Endodermal cell (in vitro differentiated cells): ENCODE measurements at regions not wholly inside any gene's neighbourhood (a gene's known extent, or its start where the extent isn't known, plus 50 kb on each side); places are given as distances from the start of the nearest gene placed in this dataset.
A peak's percentile ranks its signal among the peaks of the same experiment; 100 is the strongest.

Source experiments
- DNase-seq: peaks from one replicate; pipeline ENCODE4 v3.0.0-alpha.2; 2017
- H3K27ac ChIP-seq: 2 replicates; pipeline ENCODE4 v1.5.1; 2013; ENCODE audit warnings: mild to moderate bottlenecking, low read depth, low read length, moderate library complexity
- H3K27me3 ChIP-seq: 2 replicates; pipeline ENCODE4 v1.6.1; 2013; ENCODE audit warnings: mild to moderate bottlenecking, low read length, moderate library complexity; ENCODE audit not compliant: insufficient read depth, control insufficient read depth, poor library complexity, severe bottlenecking
- H3K36me3 ChIP-seq: 2 replicates; pipeline ENCODE4 v1.7.0; 2013; ENCODE audit warnings: mild to moderate bottlenecking, low read length, moderate library complexity; ENCODE audit not compliant: control insufficient read depth, insufficient read depth
- H3K4me1 ChIP-seq: one replicate; pipeline ENCODE4 v1.7.0; 2013; ENCODE audit warnings: low read length; ENCODE audit not compliant: control insufficient read depth, insufficient read depth
- H3K4me3 ChIP-seq: 2 replicates; pipeline ENCODE4 v1.5.1; 2013; ENCODE audit warnings: mild to moderate bottlenecking, low read length, moderate library complexity
- H3K9ac ChIP-seq: 2 replicates; pipeline ENCODE4 v1.6.1; 2013; ENCODE audit warnings: mild to moderate bottlenecking, low read length, moderate library complexity; ENCODE audit not compliant: poor library complexity, severe bottlenecking; ENCODE audit errors: extremely low read depth
- H3K9me3 ChIP-seq: 2 replicates; pipeline ENCODE4 v1.6.1; 2013; ENCODE audit warnings: mild to moderate bottlenecking, low read length, moderate library complexity; ENCODE audit not compliant: control insufficient read depth
- H3K27ac Mint-ChIP-seq: 2 replicates; pipeline ENCODE4 v1.8.0; 2020; ENCODE audit warnings: mixed read lengths
- H3K27me3 Mint-ChIP-seq: 2 replicates; pipeline ENCODE4 v1.8.0; 2021; ENCODE audit warnings: mild to moderate bottlenecking, mixed read lengths; ENCODE audit not compliant: insufficient read depth
- H3K36me3 Mint-ChIP-seq: 2 replicates; pipeline ENCODE4 v1.8.0; 2020; ENCODE audit warnings: low read depth, mixed read lengths
- H3K4me1 Mint-ChIP-seq: 2 replicates; pipeline ENCODE4 v1.8.0; 2020; ENCODE audit warnings: mixed read lengths
- H3K4me3 Mint-ChIP-seq: 2 replicates; pipeline ENCODE4 v1.8.0; 2020; ENCODE audit warnings: mild to moderate bottlenecking, moderate library complexity, mixed read lengths
- H3K9me3 Mint-ChIP-seq: 2 replicates; pipeline ENCODE4 v1.8.0; 2020; ENCODE audit warnings: mild to moderate bottlenecking, mixed read lengths
- CTCF ChIP-seq: fragments of 200-600 bp; sonication (generic); conservative IDR thresholded peaks from 2 replicates; pipeline ENCODE4 v1.5.0; 2021; ENCODE audit warnings: antibody characterized with exemption, mild to moderate bottlenecking
- WGBS, 2 experiments: methylation state at CpG; one replicate each; pipeline versions ENCODE4 v1.1.5 to v1.1.7; 2013; ENCODE audit warnings: missing lambda C conversion rate in 2 of 2, mixed read lengths in 1 of 2; ENCODE audit not compliant: insufficient coverage in 1 of 2, insufficient read length in 1 of 2; 5-methylcytosine and 5-hydroxymethylcytosine counted together

DNA sequence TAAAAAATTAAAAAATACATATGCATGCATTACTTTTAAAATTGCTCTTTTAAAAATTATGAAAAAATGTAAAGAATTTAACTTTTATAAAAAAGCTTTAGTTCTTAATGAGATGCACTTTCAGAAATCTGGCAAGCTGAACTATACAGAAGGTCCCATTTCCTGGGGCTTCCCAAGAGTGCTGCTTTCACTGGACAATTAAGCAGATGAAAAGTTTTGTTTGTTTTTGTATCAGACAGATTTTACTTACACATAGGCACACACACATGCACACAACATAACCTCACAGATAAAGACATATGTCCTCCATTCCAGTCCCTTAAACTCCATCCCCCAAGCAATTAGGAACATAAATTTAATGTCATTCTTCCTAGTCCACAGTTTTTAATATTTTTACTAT, 402.3 kb upstream of the ASIC2 start:
- H3K36me3 ChIP-seq = no peaks in the 10 kb centered on the region
- TF ChIP-seq CTCF = no peak
- H3K27ac ChIP-seq = no peak overlapping the region
- no peaks in the 10 kb centered on the region for H3K9me3 ChIP-seq
- H3K27ac Mint-ChIP-seq = no peak overlapping the region
- H3K9me3 Mint-ChIP-seq = no peaks in the 10 kb centered on the region
- no peak overlapping the region for H3K4me3 Mint-ChIP-seq
- H3K27me3 Mint-ChIP-seq = peaks cover 16% of the 10 kb centered on the region
- H3K4me1 ChIP-seq = no peaks in the 10 kb centered on the region
- H3K4me3 ChIP-seq = no peak overlapping the region
- no peak overlapping the region for H3K9ac ChIP-seq
- no peak for DNase-seq
- H3K4me1 Mint-ChIP-seq = no peaks in the 10 kb centered on the region
- peaks cover 21% of the 10 kb centered on the region for H3K27me3 ChIP-seq
- H3K36me3 Mint-ChIP-seq = no peaks in the 10 kb centered on the region

DNA sequence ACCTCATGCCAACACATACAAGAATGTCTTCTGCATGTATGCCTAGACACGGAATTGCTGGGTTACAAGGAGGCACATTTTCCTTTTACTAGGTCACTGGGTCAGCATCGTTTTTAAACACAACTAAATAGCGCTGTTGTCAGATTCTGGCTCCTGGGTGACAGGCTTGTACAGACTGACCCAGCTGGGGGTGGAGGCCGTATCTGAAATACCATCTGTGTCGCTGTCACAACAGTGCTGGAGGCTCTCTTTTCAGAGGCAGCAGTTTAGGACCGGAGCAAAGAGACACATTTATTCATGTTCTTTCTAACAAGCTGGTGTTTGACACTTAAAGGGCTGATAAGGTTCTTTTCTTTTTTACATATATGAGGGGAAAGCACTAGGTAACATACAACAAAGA, 403.0 kb upstream of the ASIC2 start:
- H3K27ac Mint-ChIP-seq = no peak overlapping the region
- WGBS, 2 experiments = 75 to 87% methylated on average over 4 to 6 of the region's 6 CpGs
- peaks cover 19% of the 10 kb centered on the region for H3K27me3 Mint-ChIP-seq

DNA sequence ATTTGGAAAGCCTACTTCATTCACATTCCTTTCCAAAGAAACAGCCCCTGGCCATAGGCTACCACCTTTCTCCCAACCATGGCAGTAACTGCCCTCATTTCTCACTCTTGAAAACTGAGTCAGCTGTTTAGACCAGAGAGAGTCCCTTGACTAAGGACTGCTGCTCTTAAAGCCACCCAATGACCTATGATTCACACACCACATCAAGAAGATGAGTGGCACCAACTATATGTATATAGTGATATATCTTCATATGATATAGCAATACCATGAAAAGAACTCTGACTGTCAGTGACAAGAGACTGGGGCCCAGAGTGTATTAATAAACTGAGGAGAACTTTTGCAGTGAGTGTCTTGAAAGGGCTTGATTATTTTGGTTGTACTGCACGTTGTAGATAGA, 404.5 kb upstream of the ASIC2 start:
- Mint-ChIP-seq H3K36me3 (no peaks in the 10 kb centered on the region), H3K27me3 (peaks cover 20% of the 10 kb centered on the region), H3K4me1 (no peaks in the 10 kb centered on the region), H3K9me3 (no peaks in the 10 kb centered on the region), H3K4me3 (no peak overlapping the region), H3K27ac (no peak overlapping the region)
- peaks cover 30% of the 10 kb centered on the region for H3K27me3 ChIP-seq
- H3K9ac ChIP-seq = no peak overlapping the region
- no peaks in the 10 kb centered on the region for H3K9me3 ChIP-seq
- H3K36me3 ChIP-seq = no peaks in the 10 kb centered on the region
- no peak overlapping the region for H3K27ac ChIP-seq
- H3K4me1 ChIP-seq = no peaks in the 10 kb centered on the region
- 70 to 83% methylated on average over 1 of the region's 1 CpG for WGBS, 2 experiments
- DNase-seq = no peak
- no peak overlapping the region for H3K4me3 ChIP-seq
- TF ChIP-seq CTCF = no peak

More for the DNA sequence above, 403.0 kb upstream of the ASIC2 start:
- Histone ChIP-seq H3K9me3 (no peaks in the 10 kb centered on the region), H3K27ac (peak overlapping the region; percentile 24), H3K27me3 (peaks cover 28% of the 10 kb centered on the region), H3K9ac (no peak overlapping the region), H3K36me3 (no peaks in the 10 kb centered on the region), H3K4me3 (no peak overlapping the region), H3K4me1 (no peaks in the 10 kb centered on the region)
- H3K4me3 Mint-ChIP-seq = no peak overlapping the region
- H3K9me3 Mint-ChIP-seq = no peaks in the 10 kb centered on the region
- no peak for TF ChIP-seq CTCF
- no peak for DNase-seq
- H3K36me3 Mint-ChIP-seq = no peaks in the 10 kb centered on the region
- H3K4me1 Mint-ChIP-seq = no peaks in the 10 kb centered on the region
